Fibroblast of the aortic adventitia (primary cell): ENCODE measurements at regions not wholly inside any gene's neighbourhood (a gene's known extent, or its start where the extent isn't known, plus 50 kb on each side); places are given as distances from the start of the nearest gene placed in this dataset.

ENCODE experiments used
- DNase-seq: peaks from one replicate; pipeline ENCODE4 v3.0.0-alpha.2; 2010; ENCODE audit warnings: low read depth
- H3K4me3 ChIP-seq: 2 replicates; pipeline ENCODE4 v1.5.1; 2011; ENCODE audit warnings: low read depth, mild to moderate bottlenecking, control low read depth, low read length, moderate library complexity
- CTCF ChIP-seq: IDR thresholded peaks from 2 replicates; pipeline ENCODE4 v1.5.1; 2011; ENCODE audit warnings: mild to moderate bottlenecking, low read length, control low read depth, inconsistent platforms; ENCODE audit not compliant: insufficient read depth

DNA sequence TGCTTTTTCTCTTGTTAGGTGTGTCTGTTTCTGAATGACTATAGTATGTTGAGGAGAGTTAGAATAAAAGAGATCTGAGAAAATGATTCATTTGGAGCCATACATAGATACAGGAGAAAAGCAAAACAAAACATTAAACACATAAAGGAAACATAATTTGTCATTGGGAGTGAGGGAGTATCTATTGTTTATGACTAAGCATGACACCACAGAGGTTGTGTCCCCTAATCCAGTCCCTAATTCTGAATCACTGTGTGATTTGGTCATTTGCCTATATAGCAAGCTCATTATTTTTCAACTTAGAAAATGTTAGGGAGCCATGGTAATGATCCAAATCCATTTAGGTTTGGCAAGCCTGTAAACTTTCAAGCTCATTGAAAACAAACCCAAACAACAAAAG, 132.3 kb upstream of the BMPER start:
- no peak overlapping the region for H3K4me3 ChIP-seq
- peak; percentile 77 for DNase-seq
- no peak for TF ChIP-seq CTCF

- peak; percentile 98 for DNase-seq
- TF ChIP-seq CTCF, result no peak
These were observed 130.4 kb upstream of the BMPER start for GRCh38 chr7:33774762-33775523.

GRCh38 chr7:33775790-33776189, 129.5 kb upstream of the BMPER start:
- DNase-seq, result no peak
- TF ChIP-seq CTCF, result no peak
- H3K4me3 ChIP-seq, result no peak overlapping the region

More at GRCh38 chr7:33774762-33775523, 130.4 kb upstream of the BMPER start:
- no peak overlapping the region for H3K4me3 ChIP-seq

- peak; percentile 72 for DNase-seq
- H3K4me3 ChIP-seq, result no peak overlapping the region
- TF ChIP-seq CTCF, result no peak
These were observed 128.6 kb upstream of the BMPER start for GRCh38 chr7:33776788-33777187.

GRCh38 chr7:33778195-33778594, 127.1 kb upstream of the BMPER start:
- no peak for TF ChIP-seq CTCF
- H3K4me3 ChIP-seq, result no peak overlapping the region
- no peak for DNase-seq

DNA sequence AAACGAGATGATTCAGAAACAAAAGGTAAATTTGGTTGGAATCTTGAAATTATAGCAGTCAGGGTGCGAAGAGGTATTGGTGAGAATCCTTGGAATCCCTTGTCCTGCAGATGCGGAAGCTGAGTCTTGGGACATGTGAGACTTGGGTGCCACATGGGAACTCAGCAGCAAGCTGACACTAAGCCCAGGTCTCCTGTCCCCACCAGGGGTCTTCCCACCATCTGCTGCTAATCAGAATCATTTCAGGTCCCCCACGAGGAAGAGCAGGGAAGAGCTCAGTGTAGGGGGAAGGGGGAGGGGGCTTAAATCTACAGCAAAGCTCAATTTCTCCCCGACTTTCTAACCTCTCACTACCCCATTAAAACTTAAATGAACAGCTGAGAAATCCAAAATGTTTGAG, 126.1 kb upstream of the BMPER start:
- no peak for TF ChIP-seq CTCF
- H3K4me3 ChIP-seq, result no peak overlapping the region
- no peak for DNase-seq

DNA sequence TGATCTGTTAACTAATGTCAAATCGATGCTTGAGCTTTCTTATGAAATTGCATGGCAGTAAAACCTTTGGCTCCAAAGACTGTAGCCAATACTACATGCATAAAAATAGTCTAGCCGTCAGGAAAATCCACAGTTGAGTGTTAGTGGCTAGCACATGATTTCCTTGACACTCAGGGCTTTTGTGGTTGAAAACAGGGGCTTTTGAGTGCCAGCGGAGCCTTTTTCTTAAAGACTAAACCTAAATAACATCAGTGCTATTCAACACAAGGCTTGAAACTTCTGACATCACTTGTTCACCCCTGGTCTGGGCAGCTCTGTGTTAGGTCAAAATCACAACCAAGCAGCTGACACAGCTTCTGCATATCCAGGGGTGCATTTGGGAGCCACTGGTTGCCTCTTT, 124.2 kb upstream of the BMPER start:
- H3K4me3 ChIP-seq, result no peak overlapping the region
- DNase-seq, result no peak
- TF ChIP-seq CTCF, result no peak
